DOHH2 (cell line): ENCODE measurements at regions not wholly inside any gene's neighbourhood (a gene's known extent, or its start where the extent isn't known, plus 50 kb on each side); places are given as distances from the start of the nearest gene placed in this dataset.

Source experiments
- H3F3A ChIP-seq: fragments of 200-600 bp; sonication (generic), shearing (Covaris generic); 2 replicates; pipeline ENCODE4 v1.6.0; 2016; ENCODE audit warnings: antibody characterized with exemption, mild to moderate bottlenecking; ENCODE audit not compliant: control insufficient read depth, insufficient read depth
- H3K27ac ChIP-seq: fragments of 200-600 bp; sonication (generic); 2 replicates; pipeline ENCODE4 v1.5.1; 2014; ENCODE audit warnings: low read depth, mild to moderate bottlenecking, low read length, moderate library complexity
- H3K27me3 ChIP-seq: fragments of 200-600 bp; sonication (generic); 2 replicates; pipeline ENCODE4 v1.6.1; 2014; ENCODE audit warnings: mild to moderate bottlenecking, low read length, mixed read lengths; ENCODE audit not compliant: control insufficient read depth
- H3K36me3 ChIP-seq: fragments of 200-600 bp; sonication (generic); 2 replicates; pipeline ENCODE4 v1.6.1; 2014; ENCODE audit warnings: mild to moderate bottlenecking, low read length, moderate library complexity, mixed read lengths; ENCODE audit not compliant: control insufficient read depth
- H3K4me1 ChIP-seq: fragments of 200-600 bp; sonication (generic); 2 replicates; pipeline ENCODE4 v1.6.1; 2014; ENCODE audit warnings: mild to moderate bottlenecking, low read length, mixed read lengths; ENCODE audit not compliant: control insufficient read depth
- H3K4me2 ChIP-seq: fragments of 200-600 bp; sonication (generic); 2 replicates; pipeline ENCODE4 v1.6.0; 2014; ENCODE audit warnings: mild to moderate bottlenecking, low read length, moderate library complexity
- H3K4me3 ChIP-seq: fragments of 200-600 bp; sonication (generic); 2 replicates; pipeline ENCODE4 v1.5.1; 2014; ENCODE audit warnings: mild to moderate bottlenecking, low read length, mixed read lengths
- H3K79me2 ChIP-seq: fragments of 200-600 bp; sonication (generic); 2 replicates; pipeline ENCODE4 v1.6.1; 2014; ENCODE audit warnings: mild to moderate bottlenecking, low read length, mixed read lengths; ENCODE audit not compliant: control insufficient read depth
- H3K9me2 ChIP-seq: fragments of 200-600 bp; sonication (generic); replicated peaks from 2 replicates; pipeline ENCODE4 v1.6.1; 2014; ENCODE audit warnings: mild to moderate bottlenecking, low read length, mixed read lengths; ENCODE audit not compliant: control insufficient read depth
- H3K9me3 ChIP-seq: fragments of 200-600 bp; sonication (generic); 2 replicates; pipeline ENCODE4 v1.6.1; 2014; ENCODE audit warnings: antibody characterized with exemption, low read length, mixed read lengths; ENCODE audit not compliant: control insufficient read depth, insufficient read depth
- H4K20me1 ChIP-seq: fragments of 200-600 bp; sonication (generic); 2 replicates; pipeline ENCODE4 v1.6.0; 2014; ENCODE audit warnings: low read depth, mild to moderate bottlenecking, antibody characterized with exemption, low read length, moderate library complexity; ENCODE audit not compliant: control insufficient read depth, insufficient read depth
- CTCF ChIP-seq: fragments of 200-600 bp; sonication (generic); IDR thresholded peaks from one replicate; pipeline ENCODE4 v1.5.1; 2014; ENCODE audit warnings: antibody characterized with exemption, mild to moderate bottlenecking, low read depth, low read length; ENCODE audit not compliant: poor library complexity, severe bottlenecking
- EZH2phosphoT487 ChIP-seq: fragments of 200-600 bp; sonication (generic); IDR thresholded peaks from 2 replicates; pipeline ENCODE4 v1.6.1; 2017; ENCODE audit warnings: borderline replicate concordance, mild to moderate bottlenecking, antibody characterized with exemption, low read length, moderate library complexity, mixed read lengths

DNA sequence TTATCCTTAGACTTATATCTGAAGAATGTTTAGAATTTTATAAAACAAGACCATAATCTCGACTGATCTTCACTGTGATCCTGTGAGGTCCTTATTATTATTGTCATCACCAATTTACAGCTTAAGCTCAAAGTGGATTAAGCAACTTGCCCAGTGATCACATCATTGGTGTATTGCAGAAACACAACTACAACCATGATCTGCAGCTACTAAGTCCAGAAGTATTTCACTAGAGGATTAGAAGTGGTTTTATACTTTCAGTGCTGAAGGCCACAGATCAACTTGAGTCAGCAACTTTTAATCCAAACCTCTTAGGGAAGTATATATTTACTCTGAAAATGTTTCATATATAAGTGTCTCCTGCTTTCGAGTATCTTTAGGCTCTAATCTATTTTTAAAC, 624.3 kb upstream of the SOX9 start:
- Histone ChIP-seq H3K4me1 (no peaks in the 10 kb centered on the region), H3K27ac (no peak overlapping the region), H4K20me1 (no peaks in the 10 kb centered on the region), H3K79me2 (no peaks in the 10 kb centered on the region), H3F3A (no peaks in the 10 kb centered on the region), H3K9me2 (no peaks in the 10 kb centered on the region), H3K4me3 (no peak overlapping the region), H3K4me2 (no peak overlapping the region), H3K36me3 (no peaks in the 10 kb centered on the region), H3K9me3 (no peaks in the 10 kb centered on the region), H3K27me3 (no peaks in the 10 kb centered on the region)
- no peak for TF ChIP-seq CTCF

DNA sequence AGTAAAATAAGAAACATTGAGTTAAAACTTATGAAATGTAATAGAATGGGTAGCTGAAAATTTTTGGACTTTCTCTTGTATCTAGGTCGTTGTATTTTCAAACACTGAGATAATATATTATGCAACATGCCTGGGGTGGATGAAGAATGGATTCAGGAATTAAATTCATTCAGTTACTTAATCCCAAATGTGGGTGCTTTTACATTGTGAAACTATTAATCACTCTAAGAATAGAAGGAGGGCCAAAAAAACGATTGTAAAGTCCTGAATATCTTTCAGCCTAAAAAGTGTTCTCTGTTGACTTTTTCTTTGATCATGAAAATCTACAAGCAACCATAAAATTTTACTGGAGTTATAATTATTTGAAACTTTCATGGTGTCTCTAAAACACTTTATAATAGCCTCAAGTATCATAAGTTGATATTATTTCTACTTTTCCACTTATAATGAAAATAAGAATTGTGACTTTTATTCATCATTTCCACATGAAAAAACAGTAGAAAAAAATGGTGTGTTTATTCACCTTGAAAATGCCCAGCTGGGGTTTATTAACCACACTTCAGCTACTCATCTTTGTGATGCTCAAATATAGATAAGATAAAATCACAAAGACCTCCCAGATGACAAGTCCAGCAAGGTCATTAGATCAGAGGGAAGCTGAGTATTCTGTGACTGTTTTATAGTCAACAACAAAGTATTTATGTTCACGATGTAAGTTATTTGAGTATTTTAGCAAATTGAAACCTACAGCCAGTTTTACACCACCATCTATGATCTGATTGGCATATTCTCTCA, 619.9 kb upstream of the SOX9 start:
- Histone ChIP-seq H3F3A (no peaks in the 10 kb centered on the region), H4K20me1 (no peaks in the 10 kb centered on the region), H3K4me2 (no peak overlapping the region), H3K4me1 (no peaks in the 10 kb centered on the region), H3K27ac (no peak overlapping the region), H3K27me3 (no peaks in the 10 kb centered on the region), H3K79me2 (no peaks in the 10 kb centered on the region), H3K9me2 (no peaks in the 10 kb centered on the region), H3K4me3 (no peak overlapping the region), H3K9me3 (no peaks in the 10 kb centered on the region), H3K36me3 (no peaks in the 10 kb centered on the region)
- TF ChIP-seq EZH2phosphoT487 = no peak
- TF ChIP-seq CTCF = no peak

DNA sequence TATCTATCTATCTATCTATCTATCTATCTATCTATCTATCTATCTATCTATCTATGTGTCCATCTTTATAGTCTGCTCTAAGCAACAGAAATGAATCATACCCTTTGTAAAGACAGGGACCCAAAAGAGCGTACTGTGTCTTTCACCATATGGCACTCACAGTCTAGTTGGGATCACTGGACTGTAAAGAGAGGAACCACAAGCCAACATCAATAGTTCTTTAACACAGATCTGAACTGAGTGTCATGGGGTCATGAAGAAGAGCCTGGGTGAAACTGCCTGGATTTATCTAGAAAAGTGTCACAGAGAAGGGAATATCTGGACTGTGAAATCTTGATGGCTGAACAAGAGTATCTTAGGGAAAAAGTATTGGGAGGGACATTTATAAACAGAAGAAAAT, 619.1 kb upstream of the SOX9 start:
- Histone ChIP-seq H3F3A (no peaks in the 10 kb centered on the region), H3K79me2 (no peaks in the 10 kb centered on the region), H3K9me2 (no peaks in the 10 kb centered on the region), H4K20me1 (no peaks in the 10 kb centered on the region), H3K27me3 (no peaks in the 10 kb centered on the region), H3K36me3 (no peaks in the 10 kb centered on the region), H3K27ac (no peak overlapping the region), H3K4me3 (no peak overlapping the region), H3K4me1 (no peaks in the 10 kb centered on the region), H3K4me2 (no peak overlapping the region), H3K9me3 (no peaks in the 10 kb centered on the region)
- no peak for TF ChIP-seq CTCF
- no peak for TF ChIP-seq EZH2phosphoT487
